H1 (cell line): ENCODE measurements at regions not wholly inside any gene's neighbourhood (a gene's known extent, or its start where the extent isn't known, plus 50 kb on each side); places are given as distances from the start of the nearest gene placed in this dataset.

Source experiments
- CTCF ChIA-PET: fragments of 300-600 bp; sonication (Branson Sonifier 250); formaldehyde crosslinking; loops from one replicate; lab custom pipeline; 2021; ENCODE audit not compliant: partially characterized antibody; lab: Charles Lee
- POLR2A ChIA-PET: fragments of 300-600 bp; sonication (Branson Sonifier 250); formaldehyde crosslinking; loops from one replicate; lab custom pipeline; 2021; ENCODE audit warnings: inconsistent platforms; ENCODE audit not compliant: partially characterized antibody; lab: Charles Lee
- DNase-seq, 2 experiments: peaks; one replicate each; pipeline versions ENCODE4 v3.0.0 to v3.0.0-alpha.2; 2010 to 2022; ENCODE audit warnings: low spot score in 2 of 2, low read depth in 1 of 2, mixed read lengths in 1 of 2
- FAIRE-seq: peaks from 2 replicates; lab custom pipeline; 2011; peaks lifted over from hg19 to GRCh38; lab: Jason Lieb, UNC
- H2AFZ ChIP-seq: 2 replicates; pipeline ENCODE4 v1.8.1; 2012; ENCODE audit warnings: low read length, inconsistent platforms
- H2AK5ac ChIP-seq: 2 replicates; pipeline ENCODE4 v1.6.1; 2013; ENCODE audit warnings: low read depth, low read length
- H2BK120ac ChIP-seq: replicated peaks from 2 replicates; pipeline ENCODE3; 2013; ENCODE audit warnings: low read depth, low read length, inconsistent platforms
- H2BK12ac ChIP-seq: 2 replicates; pipeline ENCODE4 v1.6.1; 2013; ENCODE audit warnings: low read depth, low read length
- H2BK15ac ChIP-seq: 2 replicates; pipeline ENCODE4 v1.6.1; 2013; ENCODE audit warnings: low read length
- H2BK20ac ChIP-seq: 2 replicates; pipeline ENCODE4 v1.6.1; 2013; ENCODE audit warnings: low read length
- H2BK5ac ChIP-seq: 2 replicates; pipeline ENCODE4 v1.6.1; 2013; ENCODE audit warnings: low read depth, low read length
- H3K14ac ChIP-seq: 2 replicates; pipeline ENCODE4 v1.6.1; 2013; ENCODE audit warnings: inconsistent platforms; ENCODE audit not compliant: insufficient read length
- H3K18ac ChIP-seq: 2 replicates; pipeline ENCODE4 v1.6.1; 2013; ENCODE audit warnings: low read length; ENCODE audit errors: extremely low read depth
- H3K23ac ChIP-seq: 2 replicates; pipeline ENCODE4 v1.6.1; 2013; ENCODE audit warnings: inconsistent platforms; ENCODE audit not compliant: insufficient read length
- H3K23me2 ChIP-seq: 2 replicates; pipeline ENCODE4 v1.6.1; 2013; ENCODE audit warnings: low read depth, low read length
- H3K27ac ChIP-seq: 2 replicates; pipeline ENCODE4 v1.6.1; 2011; ENCODE audit warnings: low read depth, low read length, inconsistent platforms
- H3K27me3 ChIP-seq, 4 experiments: replicated peaks in 1 of 4; 1 replicate in 1 of 4; 2 replicates in 3 of 4; pipeline versions ENCODE4 v1.6.1 to v1.8.1; 2011 to 2013; ENCODE audit warnings: low read length in 3 of 4, mild to moderate bottlenecking in 3 of 4, inconsistent platforms in 2 of 4, mixed read lengths in 2 of 4, moderate library complexity in 1 of 4; ENCODE audit not compliant: control insufficient read depth in 3 of 4, insufficient read depth in 3 of 4; ENCODE audit errors: extremely low read depth in 1 of 4
- H3K36me3 ChIP-seq, 4 experiments: 2 replicates each; pipeline versions ENCODE4 v1.6.1 to v1.8.1; 2011 to 2013; ENCODE audit warnings: mild to moderate bottlenecking in 4 of 4, low read length in 3 of 4, moderate library complexity in 2 of 4, control low read depth in 1 of 4, inconsistent platforms in 1 of 4; ENCODE audit not compliant: insufficient read depth in 4 of 4, control insufficient read depth in 2 of 4
- H3K4ac ChIP-seq: replicated peaks from 2 replicates; pipeline ENCODE3; 2013; ENCODE audit warnings: low read length, low read depth, mixed read lengths, inconsistent platforms; ENCODE audit not compliant: insufficient read length
- H3K4me1 ChIP-seq, 4 experiments: replicated peaks in 1 of 4; 1 replicate in 1 of 4; 2 replicates in 3 of 4; pipeline versions ENCODE4 v1.6.1 to v1.8.1; 2011 to 2013; ENCODE audit warnings: low read length in 3 of 4, inconsistent platforms in 2 of 4, mixed read lengths in 1 of 4; ENCODE audit not compliant: insufficient read depth in 4 of 4, control insufficient read depth in 3 of 4
- H3K4me2 ChIP-seq, 2 experiments: 2 replicates each; pipeline versions ENCODE4 v1.6.1 to v1.8.1; 2011 to 2013; ENCODE audit warnings: low read depth in 2 of 2, low read length in 2 of 2, control low read depth in 1 of 2, inconsistent platforms in 1 of 2, mild to moderate bottlenecking in 1 of 2; ENCODE audit not compliant: insufficient read depth in 1 of 2
- H3K4me3 ChIP-seq, 4 experiments: fragments of 200-600, 300-600 bp in 1 of 4; sonication (generic), shearing (Covaris generic), sonication (Bioruptor Twin) in 1 of 4; 2 replicates each; pipeline versions ENCODE4 v1.5.1 to v1.8.1; 2011 to 2016; ENCODE audit warnings: low read length in 4 of 4, low read depth in 3 of 4, control low read depth in 2 of 4, inconsistent platforms in 2 of 4, mild to moderate bottlenecking in 2 of 4, mixed read lengths in 1 of 4, moderate library complexity in 1 of 4; ENCODE audit not compliant: insufficient read depth in 2 of 4; ENCODE audit errors: extremely low read depth in 1 of 4
- H3K56ac ChIP-seq: replicated peaks from 2 replicates; pipeline ENCODE3; 2013; ENCODE audit warnings: low read depth, mild to moderate bottlenecking, mixed read lengths, low read length, inconsistent platforms; ENCODE audit not compliant: insufficient read length
- H3K79me1 ChIP-seq: 2 replicates; pipeline ENCODE4 v1.6.1; 2013; ENCODE audit warnings: low read depth, low read length, control low read depth
- H3K79me2 ChIP-seq, 2 experiments: 2 replicates each; pipeline versions ENCODE4 v1.6.1 to v1.8.1; 2012 to 2013; ENCODE audit warnings: low read length in 2 of 2, mild to moderate bottlenecking in 2 of 2, inconsistent platforms in 1 of 2; ENCODE audit not compliant: insufficient read depth in 2 of 2, control insufficient read depth in 1 of 2
- H3K9ac ChIP-seq, 4 experiments: replicated peaks in 1 of 4; 1 replicate in 1 of 4; 2 replicates in 3 of 4; pipeline versions ENCODE4 v1.6.1 to v1.8.1; 2011 to 2013; ENCODE audit warnings: low read depth in 3 of 4, low read length in 3 of 4, control low read depth in 2 of 4, mild to moderate bottlenecking in 2 of 4, moderate library complexity in 2 of 4, inconsistent platforms in 1 of 4; ENCODE audit errors: extremely low read depth in 1 of 4
- H3K9me3 ChIP-seq, 2 experiments: 2 replicates each; pipeline versions ENCODE4 v1.6.1 to v1.8.1; 2012 to 2013; ENCODE audit warnings: mild to moderate bottlenecking in 2 of 2, moderate library complexity in 2 of 2, control low read depth in 1 of 2, inconsistent platforms in 1 of 2, low read depth in 1 of 2, low read length in 1 of 2, mixed read lengths in 1 of 2; ENCODE audit not compliant: insufficient read depth in 2 of 2
- H4K20me1 ChIP-seq, 2 experiments: replicated peaks in 1 of 2; 2 replicates each; pipeline versions ENCODE3 to v1.8.1; 2011 to 2013; ENCODE audit warnings: inconsistent platforms in 2 of 2, low read length in 2 of 2, mild to moderate bottlenecking in 1 of 2; ENCODE audit not compliant: insufficient read depth in 2 of 2, control insufficient read depth in 1 of 2
- H4K5ac ChIP-seq: 2 replicates; pipeline ENCODE4 v1.6.1; 2013; ENCODE audit warnings: low read length, low read depth, mixed read lengths, inconsistent platforms; ENCODE audit not compliant: insufficient read length
- H4K8ac ChIP-seq: 2 replicates; pipeline ENCODE4 v1.8.0; 2013; ENCODE audit warnings: mild to moderate bottlenecking, moderate library complexity, low read length, inconsistent platforms; ENCODE audit not compliant: insufficient read depth; ENCODE audit errors: extremely low read depth
- H4K91ac ChIP-seq: replicated peaks from 2 replicates; pipeline ENCODE3; 2013; ENCODE audit warnings: low read length, mixed read lengths, inconsistent platforms; ENCODE audit not compliant: insufficient read length
- BACH1 ChIP-seq: IDR thresholded peaks from 2 replicates; pipeline ENCODE4 v1.6.1; 2012; ENCODE audit warnings: low read length, improper control_type of control experiment
- CBX8 ChIP-seq: fragments of 300-800, 300-1000 bp; sonication (generic); IDR thresholded peaks from 2 replicates; pipeline ENCODE4 v1.7.1; 2016; ENCODE audit warnings: low read depth, low read length, borderline replicate concordance
- CHD1 ChIP-seq: IDR thresholded peaks from 2 replicates; pipeline ENCODE4 v1.6.1; 2012; ENCODE audit warnings: low read depth, low read length, improper control_type of control experiment
- CREB1 ChIP-seq: IDR thresholded peaks from 2 replicates; pipeline ENCODE4 v1.6.1; 2012; ENCODE audit warnings: inconsistent platforms
- HDAC6 ChIP-seq: IDR thresholded peaks from one replicate; pipeline ENCODE4 v1.7.1; 2012; ENCODE audit warnings: low read depth, mild to moderate bottlenecking, inconsistent platforms, low read length, moderate library complexity
- KDM1A ChIP-seq: fragments of 200-600, 300-600 bp; sonication (generic); IDR thresholded peaks from 2 replicates; pipeline ENCODE4 v1.7.1; 2016; ENCODE audit warnings: mild to moderate bottlenecking, low read length, borderline replicate concordance
- MAFK ChIP-seq: IDR thresholded peaks from 2 replicates; pipeline ENCODE4 v1.6.1; 2012; ENCODE audit warnings: low read depth, mild to moderate bottlenecking, improper control_type of control experiment, low read length
- POLR2A ChIP-seq, 2 experiments: IDR thresholded peaks; 1 replicate in 1 of 2; 2 replicates in 1 of 2; pipeline ENCODE4 v1.6.1; 2011; ENCODE audit warnings: low read depth in 2 of 2, low read length in 2 of 2, mild to moderate bottlenecking in 2 of 2; ENCODE audit errors: control extremely low read depth in 1 of 2
- RAD21 ChIP-seq, 2 experiments: IDR thresholded peaks in 1 of 2; conservative IDR thresholded peaks in 1 of 2; 2 replicates each; pipeline ENCODE4 v1.6.1; 2011; ENCODE audit warnings: low read depth in 2 of 2, low read length in 2 of 2, improper control_type of control experiment in 1 of 2, inconsistent platforms in 1 of 2, mild to moderate bottlenecking in 1 of 2, moderate library complexity in 1 of 2
- RBBP5 ChIP-seq: IDR thresholded peaks from 2 replicates; pipeline ENCODE4 v1.7.1; 2012; ENCODE audit warnings: low read depth, mild to moderate bottlenecking, inconsistent platforms, low read length, moderate library complexity, borderline replicate concordance
- SP1 ChIP-seq: IDR thresholded peaks from 2 replicates; pipeline ENCODE4 v1.6.1; 2011; ENCODE audit warnings: low read depth, low read length
- SRF ChIP-seq: IDR thresholded peaks from 2 replicates; pipeline ENCODE4 v1.6.1; 2011; ENCODE audit warnings: mild to moderate bottlenecking, low read depth, low read length, moderate library complexity
- TEAD4 ChIP-seq: IDR thresholded peaks from 2 replicates; pipeline ENCODE4 v1.6.1; 2012; ENCODE audit warnings: low read depth, low read length, inconsistent platforms, mixed read lengths
- ZNF274 ChIP-seq: IDR thresholded peaks from 2 replicates; pipeline ENCODE4 v1.7.0; 2012; ENCODE audit warnings: low read length, borderline replicate concordance; ENCODE audit errors: extremely low read depth
- WGBS, 2 experiments: shearing (Covaris generic) in 1 of 2; methylation state at CpG; one replicate each; pipeline versions ENCODE4 v1.1.6 to v1.1.7; 2013 to 2015; ENCODE audit warnings: low lambda C conversion rate in 2 of 2, mixed read lengths in 2 of 2, inconsistent platforms in 1 of 2, low coverage in 1 of 2, missing lambda C conversion rate in 1 of 2; ENCODE audit not compliant: insufficient replicate concordance in 2 of 2, insufficient coverage in 1 of 2, insufficient read length in 1 of 2; ENCODE audit errors: extremely low coverage in 1 of 2, missing lambda C conversion rate in 1 of 2; 5-methylcytosine and 5-hydroxymethylcytosine counted together
- TF ChIP-seq, protein P1 (sequence below): IDR thresholded peaks from 2 replicates; pipeline ENCODE4 v1.6.1; 2012; ENCODE audit warnings: low read length, inconsistent platforms

DNA sequence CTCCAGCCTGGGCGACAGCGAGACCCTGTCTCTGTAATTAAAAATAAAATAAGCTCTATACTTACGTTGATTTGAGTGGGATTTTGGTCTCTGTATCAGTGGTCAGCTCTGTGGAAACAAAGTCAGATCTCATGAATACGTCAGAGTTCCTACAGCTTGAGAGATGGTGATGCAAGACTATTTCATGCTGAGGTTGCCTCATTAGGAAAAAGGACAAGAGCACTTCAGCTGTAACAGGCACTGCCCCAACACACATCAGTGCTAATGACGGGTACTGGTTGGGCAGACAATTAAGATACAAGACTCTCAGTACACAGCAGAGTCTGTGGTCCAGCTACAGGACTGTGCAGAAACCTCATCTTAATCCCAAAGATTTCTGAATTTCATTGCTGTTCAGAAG, 246.4 kb upstream of the AMIGO2 start:
- ChIA-PET POLR2A (no interaction called here), CTCF (interaction anchor here (1.0 kb wide), 1 partner anchor 251 kb away, joined by 4 read pairs; no protein-coding TSS in a partner anchor)
- Histone ChIP-seq H2BK15ac (no peak overlapping the region), H3K79me1 (no peaks in the 10 kb centered on the region), H3K18ac (no peak overlapping the region), H4K8ac (no peak overlapping the region), H3K23ac (no peak overlapping the region), H2BK20ac (no peak overlapping the region), H3K23me2 (no peaks in the 10 kb centered on the region), H3K4ac (no peak overlapping the region), H3K79me2 (no peaks in the 10 kb centered on the region), H2AK5ac (no peak overlapping the region), H4K91ac (no peak overlapping the region), H3K36me3 (no peaks in the 10 kb centered on the region), H3K4me1 (no peaks in the 10 kb centered on the region), H3K56ac (no peak overlapping the region), H3K9me3 (no peaks in the 10 kb centered on the region), H2BK5ac (no peak overlapping the region), H4K5ac (no peak overlapping the region), H3K27ac (no peak overlapping the region), H3K4me2 (no peak overlapping the region), H4K20me1 (no peaks in the 10 kb centered on the region), H2BK120ac (no peak overlapping the region), H3K14ac (no peak overlapping the region), H2AFZ (no peak overlapping the region), H2BK12ac (no peak overlapping the region), H3K4me3 (no peak overlapping the region), H3K27me3 (no peaks in the 10 kb centered on the region), H3K9ac (no peak overlapping the region)
- DNase-seq (no peak), FAIRE-seq (no peak)
- 83% methylated on average over 5 of the region's 5 CpGs; no CpG with 5 or more reads in 1 of the 2 experiments for WGBS, 2 experiments
- TF ChIP-seq RAD21 (IDR thresholded peaks at IDR 0.05 in 1 of 2, conservative IDR thresholded peaks at IDR 0.05 in 1 of 2; ENCODE audit: low read depth in 2 of 2, low read length in 2 of 2) (no peak), KDM1A (no peak), MAFK (no peak), SP1 (no peak), ZNF274 (no peak), HDAC6 (no peak), BACH1 (no peak), CREB1 (no peak), RBBP5 (no peak), POLR2A (IDR thresholded peaks at IDR 0.05; ENCODE audit: control extremely low read depth in 1 of 2, low read depth in 2 of 2, low read length in 2 of 2) (no peak), SRF (no peak), CHD1 (no peak), CBX8 (no peak), TEAD4 (no peak)
- TF ChIP-seq, protein P1, sequence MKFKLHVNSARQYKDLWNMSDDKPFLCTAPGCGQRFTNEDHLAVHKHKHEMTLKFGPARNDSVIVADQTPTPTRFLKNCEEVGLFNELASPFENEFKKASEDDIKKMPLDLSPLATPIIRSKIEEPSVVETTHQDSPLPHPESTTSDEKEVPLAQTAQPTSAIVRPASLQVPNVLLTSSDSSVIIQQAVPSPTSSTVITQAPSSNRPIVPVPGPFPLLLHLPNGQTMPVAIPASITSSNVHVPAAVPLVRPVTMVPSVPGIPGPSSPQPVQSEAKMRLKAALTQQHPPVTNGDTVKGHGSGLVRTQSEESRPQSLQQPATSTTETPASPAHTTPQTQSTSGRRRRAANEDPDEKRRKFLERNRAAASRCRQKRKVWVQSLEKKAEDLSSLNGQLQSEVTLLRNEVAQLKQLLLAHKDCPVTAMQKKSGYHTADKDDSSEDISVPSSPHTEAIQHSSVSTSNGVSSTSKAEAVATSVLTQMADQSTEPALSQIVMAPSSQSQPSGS = no peak
